ENCODE measurements at regions not wholly inside any gene's neighbourhood (a gene's known extent, or its start where the extent isn't known, plus 50 kb on each side); places are given as distances from the start of the nearest gene placed in this dataset.
"Not testable (repeated sequence)": the region's sequence is repeated elsewhere in the genome, so short reads cannot be mapped to it uniquely, and the experiment has no call there.

DNA sequence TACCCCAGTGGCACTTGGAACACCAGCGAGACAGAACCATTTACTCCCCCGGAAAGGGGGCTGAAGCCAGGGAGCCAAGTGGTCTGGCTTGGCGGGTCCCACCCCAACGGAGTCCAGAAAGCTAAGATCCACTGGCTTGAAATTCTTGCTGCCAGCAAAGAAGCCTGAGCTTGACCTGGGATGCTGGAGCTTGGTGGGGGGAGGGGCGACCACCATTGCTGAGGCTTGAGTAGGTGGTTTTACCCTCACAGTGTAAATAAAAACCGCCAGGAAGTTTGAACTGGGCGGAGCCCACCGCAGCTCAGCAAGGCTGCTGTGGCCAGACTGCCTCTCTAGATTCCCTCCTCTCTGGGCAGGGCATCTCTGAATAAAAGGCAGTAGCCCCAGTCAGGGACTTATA lies 62.8 kb downstream of the RPS24 start:
- DNase-seq = not testable (repeated sequence)

DNA sequence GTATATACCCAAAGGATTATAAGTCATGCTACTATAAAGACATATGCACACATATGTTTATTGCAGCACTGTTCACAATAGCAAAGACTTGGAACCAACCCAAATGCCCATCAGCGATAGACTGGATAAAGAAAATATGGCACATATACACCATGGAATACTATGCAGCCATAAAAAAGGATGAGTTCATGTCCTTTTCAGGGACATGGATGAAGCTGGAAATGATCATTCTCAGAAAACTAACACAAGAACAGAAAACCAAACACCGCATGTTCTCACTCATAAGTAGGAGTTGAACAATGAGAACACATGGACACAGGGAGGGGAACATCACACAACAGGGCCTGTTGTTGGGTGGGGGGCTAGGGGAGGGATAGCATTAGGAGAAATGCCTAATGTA lies 68.9 kb downstream of the RPS24 start:
- DNase-seq = not testable (repeated sequence)

DNA sequence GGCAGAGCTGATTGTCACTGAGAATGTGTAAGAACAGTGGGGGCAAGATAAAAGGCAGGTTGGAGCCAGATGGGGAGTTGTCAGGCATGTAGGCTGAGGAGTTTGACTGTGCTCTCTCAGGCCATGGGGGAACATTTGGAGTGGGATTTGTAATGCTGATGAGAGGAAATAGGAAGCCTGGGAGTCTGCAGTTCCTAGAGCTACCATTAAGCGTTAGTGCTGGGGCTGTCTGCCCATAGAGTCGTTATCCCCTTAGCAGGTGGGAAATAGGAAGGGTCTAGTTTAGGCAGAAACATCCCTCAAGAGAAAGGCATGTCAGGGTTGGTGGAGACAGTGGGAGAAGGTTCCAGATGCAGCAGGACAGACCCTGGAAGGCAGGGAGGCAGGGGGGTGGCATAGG lies 75.5 kb downstream of the RPS24 start:
- DNase-seq = no peak

GRCh38 chr10:78115135-78115853 lies 81.6 kb downstream of the RPS24 start:
- DNase-seq = no peak

DNA sequence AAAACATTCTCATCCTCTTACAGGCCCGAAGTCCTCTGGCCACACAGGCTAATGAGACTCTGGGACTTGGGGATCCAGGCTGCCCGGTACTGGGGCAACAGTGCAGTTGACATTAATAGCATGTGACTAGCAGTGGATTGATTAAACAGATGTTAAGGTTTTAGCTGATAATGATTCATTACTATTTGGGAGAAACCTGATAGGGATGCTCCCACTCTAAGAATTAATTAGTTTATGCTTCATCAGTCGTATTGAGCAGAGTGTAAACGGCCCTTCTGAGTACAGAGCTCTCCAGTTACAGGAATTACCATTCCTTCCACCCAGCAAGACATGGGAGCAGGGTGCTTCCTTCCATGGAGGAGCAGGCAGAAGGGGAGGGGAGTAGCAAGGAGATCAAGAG lies 82.7 kb downstream of the RPS24 start:
- DNase-seq = no peak

DNA sequence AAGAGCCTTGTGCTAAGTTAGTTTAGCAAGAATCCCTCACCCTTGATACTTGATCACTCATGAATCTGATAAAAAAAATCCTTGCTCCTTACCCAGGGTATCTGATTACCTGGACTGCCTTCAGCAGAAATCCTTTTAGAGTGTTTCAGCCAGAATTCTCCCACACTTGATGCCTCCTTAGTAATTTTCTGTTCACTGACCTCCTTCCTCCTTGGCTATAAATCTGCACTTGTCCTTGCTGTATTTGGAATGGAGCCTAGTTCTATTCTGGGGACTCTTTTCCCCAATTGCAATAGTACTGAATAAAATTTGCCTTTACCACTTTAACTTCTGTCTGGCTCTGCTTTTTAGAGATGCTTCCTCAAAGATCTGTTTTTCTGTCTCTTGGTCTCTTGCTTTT lies 84.9 kb downstream of the RPS24 start:
- DNase-seq = no peak

GRCh38 chr10:78121801-78122200 lies 88.1 kb downstream of the RPS24 start:
- no peak for DNase-seq

DNA sequence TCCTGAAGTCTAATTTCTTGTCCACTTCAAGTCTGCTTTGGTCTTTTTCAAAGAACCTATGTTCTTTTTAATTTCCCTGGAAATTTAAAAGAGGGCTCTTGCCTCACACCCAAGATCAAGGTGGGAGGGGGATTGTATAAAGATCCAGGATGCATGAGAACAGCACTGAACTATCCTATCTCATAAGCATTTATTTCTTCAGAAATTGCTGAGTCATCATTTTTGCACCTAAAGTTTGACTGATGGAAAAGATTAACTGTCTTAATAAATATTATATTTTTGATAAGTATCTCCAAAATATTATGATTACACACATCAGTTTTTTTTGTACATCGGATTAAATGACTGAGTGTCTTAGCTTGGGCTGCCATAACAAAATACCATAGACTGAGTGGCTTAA lies 90.5 kb downstream of the RPS24 start:
- DNase-seq = no peak

DNA sequence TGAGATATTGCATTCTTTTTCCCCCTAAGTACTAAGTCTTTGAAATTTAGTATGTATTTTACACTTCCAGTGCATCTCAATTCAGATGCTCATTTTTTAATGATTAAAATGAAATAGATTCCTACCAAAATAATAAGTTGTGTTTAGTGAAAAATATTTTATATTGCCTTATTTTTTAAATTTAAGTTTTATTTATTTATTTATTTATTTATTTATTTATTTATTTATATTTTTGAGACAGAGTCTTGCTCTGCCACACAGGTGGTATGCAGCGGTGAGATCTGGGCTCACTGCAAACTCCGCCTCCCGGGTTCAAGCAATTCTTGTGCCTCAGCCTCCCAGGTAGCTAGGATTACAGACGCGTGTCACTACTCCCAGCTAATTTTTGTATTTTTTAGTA lies 95.5 kb downstream of the RPS24 start:
- no peak for DNase-seq

- DNase-seq = no peak
Observed at GRCh38 chr10:78130966-78131710, 97.5 kb downstream of the RPS24 start.

- DNase-seq = no peak
Observed at GRCh38 chr10:78134773-78135306, 101.2 kb downstream of the RPS24 start.

DNA sequence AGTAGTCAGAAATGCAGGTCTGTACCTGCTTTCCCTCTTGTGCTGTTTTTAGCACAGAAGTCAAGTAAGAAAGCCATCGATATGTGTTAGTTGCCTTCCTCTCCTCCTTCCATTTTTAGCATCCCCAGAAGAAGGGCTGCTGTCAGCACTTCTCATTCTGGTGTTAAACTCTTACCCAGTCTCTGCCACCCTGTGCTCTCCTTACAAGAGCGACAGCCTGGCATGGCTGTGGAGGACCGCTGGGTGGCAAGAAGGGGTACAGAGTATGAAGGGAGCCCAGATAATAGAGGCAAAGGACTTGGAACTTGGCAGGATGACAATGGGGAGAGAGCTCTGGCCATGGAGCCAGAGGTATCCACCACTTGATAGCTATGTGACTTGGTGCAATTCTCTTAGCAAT lies 103.5 kb downstream of the RPS24 start:
- no peak for DNase-seq

- DNase-seq = no peak
Observed at GRCh38 chr10:78139341-78139740, 105.7 kb downstream of the RPS24 start.

- DNase-seq = no peak
Observed at GRCh38 chr10:78140066-78140630, 106.5 kb downstream of the RPS24 start.

DNA sequence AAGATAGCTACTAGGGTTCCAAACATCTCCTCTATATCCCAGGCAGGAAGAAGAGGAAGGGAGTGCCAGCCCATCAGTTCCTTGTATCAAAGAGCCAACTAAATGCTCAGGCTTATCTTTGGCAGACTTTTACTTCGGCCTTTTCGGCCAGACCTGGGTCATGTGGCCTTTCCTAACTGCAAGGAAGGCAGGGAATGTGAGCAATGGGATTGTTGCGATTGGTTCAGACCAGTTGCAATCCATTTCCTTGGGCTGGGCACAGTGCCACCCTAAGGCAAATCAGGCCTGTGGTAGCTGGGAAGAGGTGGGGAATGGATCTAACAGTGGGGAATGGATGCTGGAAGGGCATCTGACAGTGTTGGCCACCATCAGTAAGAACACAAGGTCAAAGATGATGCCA lies 109.9 kb downstream of the RPS24 start:
- no peak for DNase-seq

DNA sequence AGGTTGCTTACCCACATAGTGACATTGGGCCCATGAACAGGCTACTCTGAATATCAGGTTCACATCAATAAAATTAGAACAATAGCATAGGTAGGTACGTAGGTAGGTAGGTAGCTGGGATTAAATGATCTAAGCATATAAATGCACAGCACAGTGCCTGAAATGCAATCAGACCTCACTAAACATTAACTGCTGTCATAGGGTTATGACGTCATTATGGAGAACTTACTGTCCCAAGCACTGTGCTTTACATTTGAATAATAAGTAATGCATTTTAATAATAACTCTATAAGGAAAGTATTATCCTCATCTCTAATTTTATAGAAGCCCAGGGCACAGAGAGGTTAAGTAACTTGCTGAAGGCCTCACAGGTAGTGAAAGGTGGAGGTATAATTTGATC lies 112.5 kb downstream of the RPS24 start:
- no peak for DNase-seq

DNA sequence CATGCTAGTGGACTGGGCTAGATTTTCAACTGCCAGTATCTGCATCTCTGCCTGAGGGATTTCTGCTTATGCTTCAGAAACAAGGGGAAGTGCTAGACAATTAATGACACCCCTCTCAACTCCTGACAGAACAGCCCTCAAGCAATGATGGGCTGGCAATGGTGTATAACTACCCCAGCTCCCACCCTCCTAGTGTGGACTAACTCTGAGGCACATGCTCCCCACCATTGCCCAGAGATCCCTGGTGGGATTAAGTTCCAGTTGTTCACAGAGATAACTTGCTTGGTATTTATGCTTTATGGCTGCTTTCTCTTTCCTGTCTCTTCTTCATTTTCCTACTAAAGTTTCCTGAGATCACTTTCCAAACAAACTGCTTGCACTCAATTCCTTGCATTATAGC lies 113.5 kb downstream of the RPS24 start:
- DNase-seq = no peak

GRCh38 chr10:78148216-78148960 lies 114.7 kb downstream of the RPS24 start:
- no peak for DNase-seq

DNA sequence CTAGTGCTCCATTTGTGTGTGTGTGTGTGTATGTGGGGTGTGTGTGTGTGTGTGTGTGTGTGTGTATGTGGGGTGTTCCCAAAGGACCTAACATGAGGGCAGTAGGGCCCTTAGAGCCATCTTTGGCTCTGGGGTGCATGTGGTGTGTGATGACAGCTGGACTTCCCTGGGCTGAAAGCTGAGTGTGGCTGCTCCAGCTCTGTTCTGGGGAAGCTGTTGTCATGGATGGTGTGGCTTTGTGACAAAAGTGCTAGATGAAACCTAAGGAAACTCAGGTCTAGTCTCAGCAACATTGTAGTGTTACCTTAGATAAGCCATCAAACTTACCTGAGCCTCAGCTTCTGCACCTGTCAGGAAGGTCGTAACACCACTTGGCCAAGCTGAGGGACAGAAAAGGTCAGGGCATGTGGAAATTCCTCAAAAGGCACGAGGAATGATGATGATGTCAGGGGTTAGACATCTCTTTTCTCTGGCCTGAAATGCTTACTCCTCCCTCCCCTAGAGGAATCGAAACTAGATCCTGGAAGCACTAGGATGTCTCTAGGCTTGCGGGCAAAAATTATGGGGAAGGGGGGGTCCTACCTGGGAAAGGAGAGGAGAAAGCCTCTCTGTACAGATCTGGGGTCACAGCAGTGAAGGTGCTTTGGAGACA lies 115.4 kb downstream of the RPS24 start:
- DNase-seq = no peak

DNA sequence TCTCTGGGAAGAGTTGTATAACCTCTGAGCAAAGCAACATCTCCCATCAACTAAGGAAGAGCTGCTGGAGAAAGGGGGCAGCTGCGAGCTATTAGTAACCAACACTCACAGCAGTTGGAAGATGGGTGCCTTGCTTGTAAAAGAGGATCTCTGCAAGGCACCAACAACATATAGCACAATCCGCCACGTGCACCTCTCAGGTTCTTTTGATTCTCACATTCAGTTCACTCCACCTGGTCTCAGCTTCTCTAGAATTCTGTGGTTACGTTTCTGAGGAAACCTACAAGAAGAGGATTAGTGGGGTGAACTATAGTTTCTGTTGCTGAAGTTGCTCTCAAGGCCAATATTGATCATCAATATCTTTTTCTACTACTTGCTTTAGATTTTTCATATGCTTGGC lies 117.1 kb downstream of the RPS24 start:
- DNase-seq = no peak

DNA sequence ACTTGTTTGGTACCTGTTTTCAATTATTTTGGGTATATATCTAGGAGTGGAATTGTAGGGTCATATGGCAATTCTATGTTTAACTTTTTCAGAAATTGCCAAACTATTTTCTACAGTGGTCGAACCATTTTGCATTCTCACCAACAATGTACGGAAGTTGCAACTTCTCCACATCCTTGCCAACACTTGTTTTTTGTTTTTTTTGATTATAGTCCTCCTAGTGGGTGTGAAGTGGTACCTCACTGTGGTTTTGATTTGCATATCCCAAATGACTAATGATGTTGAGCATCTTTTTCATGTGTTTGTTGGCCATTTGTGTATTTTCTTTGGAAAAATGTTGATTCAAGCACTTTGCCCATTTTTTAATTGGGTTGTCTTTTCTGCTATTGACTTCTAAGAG lies 122.1 kb downstream of the RPS24 start:
- DNase-seq = no peak

GRCh38 chr10:78160591-78160990 lies 126.9 kb downstream of the RPS24 start:
- DNase-seq = no peak

DNA sequence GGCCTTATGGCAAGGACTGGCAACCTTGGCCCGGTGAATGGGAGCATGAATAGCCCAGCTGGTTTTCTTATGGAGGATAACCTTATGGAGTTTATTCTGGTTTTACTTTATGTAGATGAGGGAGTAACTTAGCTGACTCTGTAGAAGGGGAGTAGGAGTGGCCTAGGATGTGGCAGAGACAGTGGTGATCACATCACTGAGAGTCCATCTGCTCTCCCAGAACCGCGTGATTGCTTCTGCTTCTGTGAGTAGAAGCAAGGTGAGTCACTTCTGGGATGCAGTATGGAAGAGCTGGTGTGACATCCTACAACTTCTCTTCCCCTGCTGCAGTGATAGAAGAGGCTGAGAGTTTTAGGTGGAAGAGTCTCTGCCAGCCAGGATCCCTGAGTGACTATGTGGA lies 129.2 kb downstream of the RPS24 start:
- no peak for DNase-seq

Measured in AML-193 (cell line).